ENCODE measurements at regions not wholly inside any gene's neighbourhood (a gene's known extent, or its start where the extent isn't known, plus 50 kb on each side); places are given as distances from the start of the nearest gene placed in this dataset.

DNA sequence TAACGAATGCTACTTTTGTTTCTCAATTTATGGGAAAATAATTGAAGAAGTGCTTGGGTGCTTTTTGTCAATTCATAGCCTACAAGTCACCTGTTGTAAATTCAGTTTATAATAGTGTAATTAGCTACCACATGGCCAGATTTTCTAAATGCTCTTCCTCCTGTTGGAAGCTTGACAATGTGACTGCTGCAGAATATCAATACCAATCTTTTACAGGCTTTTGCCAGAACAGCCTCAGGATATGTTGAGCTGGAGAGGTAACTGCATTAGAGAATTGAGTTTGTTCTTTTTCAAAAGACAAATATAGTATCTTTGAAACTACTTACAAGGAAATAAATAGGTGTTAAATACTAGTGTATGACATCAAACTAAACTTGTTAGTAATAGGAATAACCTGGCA is 277.8 kb downstream of the POU4F1 start:
- in situ Hi-C loops (cut with HindIII; ENCODE audit: low sequenced_read_pairs), result no loop called here
- H3K4me3 ChIP-seq (ENCODE audit: low read depth, low read length), result no peak overlapping the region
- DNase-seq (ENCODE audit: low read depth, low spot score), result no peak
- TF ChIP-seq, protein P1, sequence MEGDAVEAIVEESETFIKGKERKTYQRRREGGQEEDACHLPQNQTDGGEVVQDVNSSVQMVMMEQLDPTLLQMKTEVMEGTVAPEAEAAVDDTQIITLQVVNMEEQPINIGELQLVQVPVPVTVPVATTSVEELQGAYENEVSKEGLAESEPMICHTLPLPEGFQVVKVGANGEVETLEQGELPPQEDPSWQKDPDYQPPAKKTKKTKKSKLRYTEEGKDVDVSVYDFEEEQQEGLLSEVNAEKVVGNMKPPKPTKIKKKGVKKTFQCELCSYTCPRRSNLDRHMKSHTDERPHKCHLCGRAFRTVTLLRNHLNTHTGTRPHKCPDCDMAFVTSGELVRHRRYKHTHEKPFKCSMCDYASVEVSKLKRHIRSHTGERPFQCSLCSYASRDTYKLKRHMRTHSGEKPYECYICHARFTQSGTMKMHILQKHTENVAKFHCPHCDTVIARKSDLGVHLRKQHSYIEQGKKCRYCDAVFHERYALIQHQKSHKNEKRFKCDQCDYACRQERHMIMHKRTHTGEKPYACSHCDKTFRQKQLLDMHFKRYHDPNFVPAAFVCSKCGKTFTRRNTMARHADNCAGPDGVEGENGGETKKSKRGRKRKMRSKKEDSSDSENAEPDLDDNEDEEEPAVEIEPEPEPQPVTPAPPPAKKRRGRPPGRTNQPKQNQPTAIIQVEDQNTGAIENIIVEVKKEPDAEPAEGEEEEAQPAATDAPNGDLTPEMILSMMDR (IDR thresholded peaks at IDR 0.05; ENCODE audit: low read depth, low read length), result no peak

DNA sequence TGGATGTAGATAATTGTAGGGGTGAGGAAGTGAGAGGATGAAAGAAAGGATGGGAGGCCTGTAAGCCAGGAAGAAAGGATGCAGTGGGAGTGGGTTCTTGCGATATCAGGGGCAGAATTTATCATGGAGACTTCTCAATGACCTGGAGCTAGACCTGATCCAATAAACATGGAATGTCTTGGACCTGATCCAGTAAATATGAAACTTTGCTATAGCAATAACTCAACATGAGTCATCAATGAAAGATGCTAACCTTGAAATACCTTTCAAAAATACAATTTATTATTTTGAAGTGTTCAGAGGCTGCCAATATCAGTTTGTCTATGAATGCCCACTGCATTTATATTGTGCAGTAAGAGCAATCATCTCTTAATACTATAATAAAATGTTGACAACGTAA is 279.5 kb downstream of the POU4F1 start:
- in situ Hi-C loops (cut with HindIII; ENCODE audit: low sequenced_read_pairs), result no loop called here
- DNase-seq (ENCODE audit: low read depth, low spot score), result no peak
- TF ChIP-seq, protein P1 (IDR thresholded peaks at IDR 0.05; ENCODE audit: low read depth, low read length), result no peak
- no peak overlapping the region for H3K4me3 ChIP-seq (ENCODE audit: low read depth, low read length)

DNA sequence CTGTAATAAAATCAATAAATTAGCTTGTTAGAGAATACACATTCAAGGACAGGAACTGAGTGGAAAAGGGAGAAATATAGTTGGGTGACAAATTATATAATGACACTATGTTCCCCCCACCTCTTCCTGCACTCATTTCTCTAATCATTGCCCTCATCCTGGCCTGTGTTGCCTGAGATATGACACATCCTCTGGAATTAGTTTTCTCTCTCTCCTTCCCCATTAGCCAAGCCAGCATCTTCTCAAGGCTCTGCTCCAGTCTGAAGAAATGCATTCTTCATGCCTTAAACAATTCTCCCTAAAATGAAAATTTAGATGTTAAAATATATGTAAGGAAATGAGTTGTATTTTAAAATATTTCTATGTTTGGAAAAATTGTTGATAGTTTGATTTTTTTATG is 280.3 kb downstream of the POU4F1 start:
- TF ChIP-seq, protein P1 (IDR thresholded peaks at IDR 0.05; ENCODE audit: low read depth, low read length), result no peak
- no peak for DNase-seq (ENCODE audit: low read depth, low spot score)
- H3K4me3 ChIP-seq (ENCODE audit: low read depth, low read length), result no peak overlapping the region
- in situ Hi-C loops (cut with HindIII; ENCODE audit: low sequenced_read_pairs), result no loop called here

DNA sequence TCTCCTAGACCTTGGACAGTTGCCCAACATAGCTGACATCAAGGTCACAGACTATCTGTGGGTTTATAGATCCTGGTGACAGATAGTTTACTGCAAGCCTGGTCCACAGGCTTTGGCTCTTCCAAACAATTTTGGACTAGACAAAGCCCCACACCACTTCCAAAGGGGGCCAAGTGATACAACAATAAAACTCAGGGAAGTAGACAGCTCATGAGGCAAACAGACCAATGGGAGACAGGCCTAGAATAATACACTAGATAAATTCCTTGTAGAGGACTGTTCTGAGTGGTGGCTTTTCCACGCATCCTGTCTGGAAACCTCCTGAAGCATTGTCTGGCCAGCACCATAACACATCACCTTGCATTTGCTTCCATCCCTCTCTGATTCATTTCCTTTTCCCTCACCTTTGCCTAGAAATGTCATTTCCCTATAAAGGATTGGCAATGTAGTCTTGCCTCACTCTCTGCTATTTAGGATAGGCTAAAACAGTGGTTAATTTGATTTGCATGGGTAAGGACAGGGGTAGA is 284.2 kb downstream of the POU4F1 start:
- TF ChIP-seq, protein P1 (IDR thresholded peaks at IDR 0.05; ENCODE audit: low read depth, low read length), result no peak
- H3K4me3 ChIP-seq (ENCODE audit: low read depth, low read length), result no peak overlapping the region
- DNase-seq (ENCODE audit: low read depth, low spot score), result no peak
- in situ Hi-C loops (cut with HindIII; ENCODE audit: low sequenced_read_pairs), result no loop called here

DNA sequence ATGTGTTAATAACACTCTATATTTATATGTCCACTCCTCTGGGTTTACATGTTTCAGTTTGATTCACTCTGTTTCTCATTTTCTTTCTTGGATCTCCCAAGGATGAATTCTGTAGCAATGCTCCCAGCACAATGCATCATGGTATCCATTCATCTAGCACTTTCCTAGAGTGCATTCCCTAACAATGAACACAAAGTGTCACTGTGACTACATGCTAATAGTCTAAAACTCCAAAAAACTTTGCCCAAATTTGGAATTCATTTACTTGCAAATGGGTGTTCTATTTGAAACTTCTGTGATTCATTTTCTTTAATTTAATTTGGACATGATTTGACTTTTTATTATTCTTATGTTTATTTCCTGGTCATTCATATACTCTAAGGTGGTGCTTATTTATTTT is 286.3 kb downstream of the POU4F1 start:
- DNase-seq (ENCODE audit: low read depth, low spot score), result no peak
- H3K4me3 ChIP-seq (ENCODE audit: low read depth, low read length), result no peak overlapping the region
- TF ChIP-seq, protein P1 (IDR thresholded peaks at IDR 0.05; ENCODE audit: low read depth, low read length), result no peak
- in situ Hi-C loops (cut with HindIII; ENCODE audit: low sequenced_read_pairs), result no loop called here

DNA sequence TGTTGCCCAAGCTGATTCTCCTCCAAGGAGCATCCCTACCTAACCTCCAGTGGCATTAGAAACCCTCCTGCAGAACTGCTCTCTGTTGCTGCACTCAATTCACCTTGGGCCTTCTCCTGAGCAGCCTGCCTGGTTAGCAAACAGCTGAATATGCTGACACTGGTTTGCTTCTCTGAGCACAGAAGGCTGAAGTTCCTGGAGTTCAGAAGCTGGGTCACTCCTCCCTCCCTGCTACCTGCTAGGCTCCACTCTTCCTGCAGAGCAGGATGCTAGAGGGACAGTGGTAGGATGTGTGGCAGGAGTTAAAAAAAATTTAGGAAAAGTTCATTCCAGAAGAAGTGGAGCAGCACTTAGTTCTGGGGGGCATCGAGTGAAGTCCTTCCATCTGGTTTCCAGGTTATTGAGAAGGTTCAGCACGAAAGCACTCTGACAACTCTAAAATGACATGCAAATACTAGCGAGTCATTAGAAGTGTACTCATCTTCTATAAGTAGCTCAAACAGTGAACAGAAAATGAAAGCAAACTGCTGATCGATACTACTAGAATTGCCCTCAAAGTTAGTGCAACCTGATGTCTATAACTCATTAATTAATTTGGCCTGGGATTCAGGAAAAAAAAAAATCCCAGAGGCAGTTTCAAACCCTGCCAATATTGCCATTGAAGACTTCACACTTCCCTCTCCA is 293.7 kb downstream of the POU4F1 start:
- TF ChIP-seq, protein P1 (IDR thresholded peaks at IDR 0.05; ENCODE audit: low read depth, low read length), result no peak
- no peak for DNase-seq (ENCODE audit: low read depth, low spot score)
- H3K4me3 ChIP-seq (ENCODE audit: low read depth, low read length), result no peak overlapping the region
- in situ Hi-C loops (cut with HindIII; ENCODE audit: low sequenced_read_pairs), result no loop called here

All from astrocyte of the spinal cord (primary cell).